ENCODE measurements at regions not wholly inside any gene's neighbourhood (a gene's known extent, or its start where the extent isn't known, plus 50 kb on each side); places are given as distances from the start of the nearest gene placed in this dataset.

GRCh38 chr1:87830432-87830978 is 501.8 kb downstream of the LMO4 start:
- TF ChIP-seq CTCF (IDR thresholded peaks at IDR 0.05): no peak
- TF ChIP-seq POLR2AphosphoS5 (IDR thresholded peaks at IDR 0.05; ENCODE audit: low read depth, low read length): no peak
- TF ChIP-seq SIN3A (IDR thresholded peaks at IDR 0.05; ENCODE audit: borderline replicate concordance, insufficient read depth, low read depth, low read length): no peak
- TF ChIP-seq REST (IDR thresholded peaks at IDR 0.05; ENCODE audit: insufficient read depth in 1 of 2, low read depth in 2 of 2, low read length in 1 of 2): no peak

Data from Panc1 (cell line).